ENCODE measurements at regions not wholly inside any gene's neighbourhood (a gene's known extent, or its start where the extent isn't known, plus 50 kb on each side); places are given as distances from the start of the nearest gene placed in this dataset.
"Not testable (repeated sequence)": the region's sequence is repeated elsewhere in the genome, so short reads cannot be mapped to it uniquely, and the experiment has no call there.

DNA sequence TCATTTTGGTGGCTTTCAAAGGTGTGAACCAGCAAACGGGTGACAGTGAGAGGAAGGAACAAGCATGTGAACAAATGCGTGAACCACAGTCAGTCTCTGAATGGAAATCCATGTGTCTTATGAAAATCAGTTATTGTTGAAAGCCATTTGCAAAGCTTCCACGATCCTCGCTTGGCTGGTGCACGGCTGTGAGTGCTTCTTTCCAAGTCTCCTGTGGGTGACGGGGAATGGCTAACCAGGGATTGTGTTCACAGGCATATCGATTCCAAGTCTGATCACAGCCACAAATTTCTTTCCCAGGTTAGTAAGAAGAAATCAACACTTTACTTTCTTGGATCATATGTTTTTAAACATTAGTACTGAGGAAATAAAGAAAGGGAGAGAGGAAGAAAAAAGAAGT lies 556.9 kb upstream of the RBFOX1 start:
- ChIA-PET CTCF (no interaction called here), POLR2A (no interaction called here)
- TF ChIP-seq, protein P1, sequence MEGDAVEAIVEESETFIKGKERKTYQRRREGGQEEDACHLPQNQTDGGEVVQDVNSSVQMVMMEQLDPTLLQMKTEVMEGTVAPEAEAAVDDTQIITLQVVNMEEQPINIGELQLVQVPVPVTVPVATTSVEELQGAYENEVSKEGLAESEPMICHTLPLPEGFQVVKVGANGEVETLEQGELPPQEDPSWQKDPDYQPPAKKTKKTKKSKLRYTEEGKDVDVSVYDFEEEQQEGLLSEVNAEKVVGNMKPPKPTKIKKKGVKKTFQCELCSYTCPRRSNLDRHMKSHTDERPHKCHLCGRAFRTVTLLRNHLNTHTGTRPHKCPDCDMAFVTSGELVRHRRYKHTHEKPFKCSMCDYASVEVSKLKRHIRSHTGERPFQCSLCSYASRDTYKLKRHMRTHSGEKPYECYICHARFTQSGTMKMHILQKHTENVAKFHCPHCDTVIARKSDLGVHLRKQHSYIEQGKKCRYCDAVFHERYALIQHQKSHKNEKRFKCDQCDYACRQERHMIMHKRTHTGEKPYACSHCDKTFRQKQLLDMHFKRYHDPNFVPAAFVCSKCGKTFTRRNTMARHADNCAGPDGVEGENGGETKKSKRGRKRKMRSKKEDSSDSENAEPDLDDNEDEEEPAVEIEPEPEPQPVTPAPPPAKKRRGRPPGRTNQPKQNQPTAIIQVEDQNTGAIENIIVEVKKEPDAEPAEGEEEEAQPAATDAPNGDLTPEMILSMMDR (IDR thresholded peaks at IDR 0.05; ENCODE audit: insufficient read depth, low read length, missing control alignments), result no peak
- DNase-seq (ENCODE audit: low read depth, low spot score), result no peak
- no peak overlapping the region for H3K4me3 ChIP-seq (ENCODE audit: low read depth, low read length)

DNA sequence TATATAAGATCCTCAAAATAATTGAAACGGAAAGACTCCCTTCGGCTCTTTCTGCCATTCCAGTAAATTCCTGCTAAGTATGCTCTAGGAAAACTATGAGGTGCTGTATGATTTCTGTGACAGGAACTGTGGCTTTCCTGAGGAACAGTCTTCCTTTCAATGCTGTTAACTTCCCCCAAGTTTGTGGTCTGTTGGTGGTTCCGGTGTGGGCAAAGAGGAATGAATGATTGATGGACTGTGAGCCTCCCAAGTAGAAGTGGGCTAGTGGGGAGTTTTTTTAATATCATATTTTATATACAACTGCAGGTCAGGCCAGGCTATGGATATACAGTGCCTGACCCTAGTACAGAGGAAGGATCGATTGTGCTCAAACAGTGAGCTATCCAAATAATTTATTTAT lies 560.7 kb upstream of the RBFOX1 start:
- no peak for DNase-seq (ENCODE audit: low read depth, low spot score)
- ChIA-PET CTCF (no interaction called here), POLR2A (no interaction called here)
- no peak overlapping the region for H3K4me3 ChIP-seq (ENCODE audit: low read depth, low read length)
- TF ChIP-seq, protein P1 (IDR thresholded peaks at IDR 0.05; ENCODE audit: insufficient read depth, low read length, missing control alignments), result no peak

DNA sequence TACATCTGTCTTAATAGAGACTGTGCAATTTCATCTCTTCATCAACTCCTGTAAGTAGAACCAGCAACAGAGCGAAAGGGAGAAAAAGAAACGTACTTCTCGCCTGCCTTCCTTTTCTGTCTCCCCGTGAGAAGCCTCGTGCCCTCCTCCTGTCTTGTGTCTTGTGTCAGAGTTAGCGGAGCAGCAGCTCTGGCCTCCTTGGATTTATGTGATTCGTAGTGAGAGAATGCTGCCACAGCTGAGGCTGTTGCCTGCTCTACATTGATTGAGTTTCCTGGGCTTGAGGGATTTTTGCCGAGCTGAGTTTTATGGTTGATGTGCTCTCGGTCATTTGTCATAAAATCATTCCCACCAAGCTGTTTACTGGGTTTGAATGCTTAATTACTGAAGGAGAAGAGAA lies 579.1 kb upstream of the RBFOX1 start:
- DNase-seq (ENCODE audit: low read depth, low spot score), result no peak
- POLR2A ChIA-PET, result no interaction called here
- no peak overlapping the region for H3K4me3 ChIP-seq (ENCODE audit: low read depth, low read length)
- TF ChIP-seq, protein P1 (IDR thresholded peaks at IDR 0.05; ENCODE audit: insufficient read depth, low read length, missing control alignments), result no peak
- CTCF ChIA-PET, result no interaction called here

DNA sequence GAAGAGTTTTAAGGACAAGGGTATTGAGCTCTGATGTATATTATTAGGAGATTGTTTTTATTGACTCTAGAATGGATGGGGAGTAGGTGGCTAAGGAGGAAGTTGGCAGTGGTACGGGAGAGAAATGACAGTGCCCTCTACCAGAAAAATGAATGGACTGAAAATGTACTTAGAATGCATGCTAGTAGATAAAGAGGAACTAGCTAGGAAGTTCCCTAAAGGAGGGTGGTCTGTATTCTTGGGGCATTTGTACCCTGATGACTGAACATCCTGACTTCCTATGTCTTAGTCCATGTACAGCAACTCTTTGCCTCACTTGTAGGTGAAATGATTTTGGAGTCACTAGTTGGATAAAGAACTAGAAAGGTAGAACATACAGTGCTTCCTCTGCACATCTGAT lies 581.5 kb upstream of the RBFOX1 start:
- CTCF ChIA-PET, result no interaction called here
- no peak overlapping the region for H3K4me3 ChIP-seq (ENCODE audit: low read depth, low read length)
- POLR2A ChIA-PET, result no interaction called here
- no peak for DNase-seq (ENCODE audit: low read depth, low spot score)
- TF ChIP-seq, protein P1 (IDR thresholded peaks at IDR 0.05; ENCODE audit: insufficient read depth, low read length, missing control alignments), result no peak

DNA sequence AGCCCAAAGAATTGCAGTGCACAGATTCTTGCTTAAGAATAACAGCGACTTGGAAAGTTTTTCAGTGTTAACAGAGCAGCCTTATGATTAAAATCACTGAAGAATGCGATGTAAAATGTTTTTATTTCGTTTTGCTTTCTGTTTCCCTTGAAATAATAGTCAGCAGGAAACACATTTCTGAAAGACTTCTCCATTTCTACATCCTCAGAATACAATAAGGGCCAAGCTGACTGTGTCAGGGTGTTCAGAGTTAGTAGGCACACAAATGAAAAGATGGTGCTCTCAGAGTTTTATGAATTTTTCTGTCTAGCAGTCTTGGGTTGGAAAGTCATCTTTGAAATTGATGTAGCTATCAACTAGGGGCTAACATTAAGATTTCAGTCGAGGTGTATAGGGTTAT lies 582.9 kb upstream of the RBFOX1 start:
- DNase-seq (ENCODE audit: low read depth, low spot score), result no peak
- H3K4me3 ChIP-seq (ENCODE audit: low read depth, low read length), result no peak overlapping the region
- TF ChIP-seq, protein P1 (IDR thresholded peaks at IDR 0.05; ENCODE audit: insufficient read depth, low read length, missing control alignments), result no peak
- POLR2A ChIA-PET, result no interaction called here
- CTCF ChIA-PET, result no interaction called here

DNA sequence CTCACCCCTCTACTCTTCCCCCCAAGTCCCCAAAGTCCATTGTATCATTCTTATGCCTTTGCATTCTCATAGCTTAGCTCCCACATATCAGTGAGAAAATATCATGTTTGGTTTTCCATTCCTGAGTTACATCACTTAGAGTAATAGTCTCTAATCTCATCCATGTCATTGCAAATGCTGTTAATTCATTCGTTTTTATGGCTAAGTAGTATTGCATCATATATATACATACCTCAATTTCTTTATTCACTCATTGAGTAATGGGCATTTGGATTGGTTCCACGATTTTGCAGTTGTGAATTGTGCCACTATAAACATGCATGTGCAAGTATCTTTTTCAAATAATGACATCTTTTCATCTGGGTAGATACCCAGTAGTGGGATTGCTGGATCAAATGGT lies 596.3 kb upstream of the RBFOX1 start:
- DNase-seq (ENCODE audit: low read depth, low spot score); POLR2A ChIA-PET; CTCF ChIA-PET; H3K4me3 ChIP-seq (ENCODE audit: low read depth, low read length): not testable (repeated sequence)

DNA sequence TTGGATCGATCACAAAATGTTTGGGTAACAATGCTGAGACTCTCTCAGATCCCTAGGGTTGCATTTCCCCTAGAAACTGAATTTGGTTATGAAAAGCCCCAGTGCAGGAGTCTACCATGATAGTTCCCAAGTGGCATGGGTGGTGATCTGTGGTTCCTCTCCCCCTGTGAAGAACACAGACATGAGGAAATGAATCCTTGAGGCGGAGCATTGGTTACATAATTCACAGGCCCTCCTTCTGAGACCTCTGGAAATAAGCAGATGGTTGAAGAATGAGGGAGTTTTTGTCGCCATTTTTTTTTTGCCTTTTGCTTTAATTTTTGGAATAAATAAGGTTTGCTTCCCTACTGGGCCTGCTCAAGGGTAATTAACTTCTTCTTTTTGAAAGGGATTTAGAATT lies 597.0 kb upstream of the RBFOX1 start:
- ChIA-PET POLR2A (no interaction called here), CTCF (no interaction called here)
- TF ChIP-seq, protein P1 (IDR thresholded peaks at IDR 0.05; ENCODE audit: insufficient read depth, low read length, missing control alignments), result no peak
- DNase-seq (ENCODE audit: low read depth, low spot score), result no peak
- no peak overlapping the region for H3K4me3 ChIP-seq (ENCODE audit: low read depth, low read length)

Measured in AG04449 (cell line).